Tibial nerve (tissue), 4 donors: ENCODE measurements at regions not wholly inside any gene's neighbourhood (a gene's known extent, or its start where the extent isn't known, plus 50 kb on each side); places are given as distances from the start of the nearest gene placed in this dataset.
"Not testable (repeated sequence)": the region's sequence is repeated elsewhere in the genome, so short reads cannot be mapped to it uniquely, and the experiment has no call there.

ENCODE experiments used
- EP300 ChIP-seq, 2 donors: sonication (generic); formaldehyde crosslinking; IDR thresholded peaks; one replicate each; pipeline ENCODE4 v1.6.1; 2017; ENCODE audit warnings: antibody characterized with exemption in 2 of 2, mild to moderate bottlenecking in 1 of 2
- POLR2A ChIP-seq, 2 donors: fragments of 450-650 bp; IDR thresholded peaks; one replicate each; pipeline ENCODE4 v1.6.1; 2017; ENCODE audit warnings: antibody characterized with exemption in 2 of 2, mild to moderate bottlenecking in 2 of 2, moderate library complexity in 2 of 2
- TF ChIP-seq, protein P1 (sequence below), 5 experiments: fragments of 200-600 bp in 3 of 5; fragments of 450-650 bp in 2 of 5; sonication (generic) in 3 of 5; IDR thresholded peaks; one replicate each; pipeline ENCODE4 v1.5.1; 2016 to 2019; ENCODE audit warnings: antibody characterized with exemption in 5 of 5, mild to moderate bottlenecking in 3 of 5, moderate library complexity in 2 of 5

DNA sequence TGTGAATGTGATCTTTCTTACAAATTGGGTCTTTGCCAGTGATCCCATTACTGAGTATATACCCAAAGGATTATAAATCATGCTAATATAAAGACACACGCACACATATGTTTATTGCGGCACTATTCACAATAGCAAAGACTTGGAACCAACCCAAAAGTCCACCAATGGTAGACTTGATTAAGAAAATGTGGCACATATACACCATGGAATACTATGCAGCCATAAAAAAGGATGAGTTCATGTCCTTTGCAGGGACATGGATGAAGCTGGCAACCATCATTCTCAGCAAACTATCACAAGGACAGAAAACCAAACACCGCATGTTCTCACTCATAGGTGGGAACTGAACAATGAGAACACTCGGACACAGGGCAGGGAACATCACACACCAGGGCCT lies 55.5 kb upstream of the ATP2B1 start:
- TF ChIP-seq, protein P1, sequence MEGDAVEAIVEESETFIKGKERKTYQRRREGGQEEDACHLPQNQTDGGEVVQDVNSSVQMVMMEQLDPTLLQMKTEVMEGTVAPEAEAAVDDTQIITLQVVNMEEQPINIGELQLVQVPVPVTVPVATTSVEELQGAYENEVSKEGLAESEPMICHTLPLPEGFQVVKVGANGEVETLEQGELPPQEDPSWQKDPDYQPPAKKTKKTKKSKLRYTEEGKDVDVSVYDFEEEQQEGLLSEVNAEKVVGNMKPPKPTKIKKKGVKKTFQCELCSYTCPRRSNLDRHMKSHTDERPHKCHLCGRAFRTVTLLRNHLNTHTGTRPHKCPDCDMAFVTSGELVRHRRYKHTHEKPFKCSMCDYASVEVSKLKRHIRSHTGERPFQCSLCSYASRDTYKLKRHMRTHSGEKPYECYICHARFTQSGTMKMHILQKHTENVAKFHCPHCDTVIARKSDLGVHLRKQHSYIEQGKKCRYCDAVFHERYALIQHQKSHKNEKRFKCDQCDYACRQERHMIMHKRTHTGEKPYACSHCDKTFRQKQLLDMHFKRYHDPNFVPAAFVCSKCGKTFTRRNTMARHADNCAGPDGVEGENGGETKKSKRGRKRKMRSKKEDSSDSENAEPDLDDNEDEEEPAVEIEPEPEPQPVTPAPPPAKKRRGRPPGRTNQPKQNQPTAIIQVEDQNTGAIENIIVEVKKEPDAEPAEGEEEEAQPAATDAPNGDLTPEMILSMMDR (IDR thresholded peaks at IDR 0.05) = not testable (repeated sequence)
- not testable (repeated sequence) for TF ChIP-seq POLR2A, EP300 (IDR thresholded peaks at IDR 0.05)
